ENCODE measurements at regions not wholly inside any gene's neighbourhood (a gene's known extent, or its start where the extent isn't known, plus 50 kb on each side); places are given as distances from the start of the nearest gene placed in this dataset.

- no peak for TF ChIP-seq CTCF (IDR thresholded peaks at IDR 0.05)
- TF ChIP-seq POLR2A (IDR thresholded peaks at IDR 0.05) = no peak
Observed at GRCh38 chr15:56857828-56858227, 60.6 kb upstream of the TCF12 start.
